B cell (primary cell): ENCODE measurements at regions not wholly inside any gene's neighbourhood (a gene's known extent, or its start where the extent isn't known, plus 50 kb on each side); places are given as distances from the start of the nearest gene placed in this dataset.

Experiments
- ATAC-seq: fragments of 200-7000 bp; cut with Tn5 transposase; one replicate; pipeline ENCODE4 v1.10.0; 2021; ENCODE audit warnings: low read depth, mild to moderate bottlenecking, moderate number of reproducible peaks, moderate library complexity
- CTCF ChIA-PET: fragments of 350-600 bp; sonication (Branson Sonifier 250); formaldehyde crosslinking; loops from one replicate; lab custom pipeline; 2021; ENCODE audit warnings: antibody characterized with exemption, inconsistent platforms; lab: Charles Lee
- POLR2A ChIA-PET: fragments of 350-600 bp; sonication (Branson Sonifier 250); formaldehyde crosslinking; loops from one replicate; lab custom pipeline; 2021; ENCODE audit warnings: antibody characterized with exemption; lab: Charles Lee
- DNase-seq: peaks from one replicate; pipeline ENCODE4 v3.0.0; 2013
- H2AFZ ChIP-seq: 2 replicates; pipeline ENCODE4 v1.6.1; 2012; ENCODE audit warnings: mild to moderate bottlenecking, low read depth, low read length; ENCODE audit not compliant: insufficient read depth, poor library complexity, severe bottlenecking
- H3K27ac ChIP-seq, 2 donors: 1 replicate in 1 of 2; 2 replicates in 1 of 2; pipeline ENCODE4 v1.5.1; 2012 to 2013; ENCODE audit warnings: low read length in 2 of 2, mild to moderate bottlenecking in 2 of 2, moderate library complexity in 1 of 2
- H3K27me3 ChIP-seq, 4 experiments: fragments of 200-600 bp in 1 of 4; sonication (generic) in 1 of 4; replicated peaks in 1 of 4; 1 replicate in 2 of 4; 2 replicates in 2 of 4; pipeline versions ENCODE4 v1.6.1 to v1.7.0; 2013 to 2016; ENCODE audit warnings: low read length in 3 of 4, mild to moderate bottlenecking in 2 of 4, mixed read lengths in 1 of 4, moderate library complexity in 1 of 4; ENCODE audit not compliant: insufficient read depth in 4 of 4, control insufficient read depth in 3 of 4; ENCODE audit errors: control extremely low read depth in 1 of 4
- H3K36me3 ChIP-seq, 2 experiments: replicated peaks in 1 of 2; 1 replicate in 1 of 2; 2 replicates in 1 of 2; pipeline versions ENCODE4 v1.6.1 to v1.7.1; 2013; ENCODE audit warnings: low read length in 1 of 2; ENCODE audit not compliant: insufficient read depth in 2 of 2, control insufficient read depth in 1 of 2; ENCODE audit errors: control extremely low read depth in 1 of 2, extremely low read depth in 1 of 2
- H3K4me1 ChIP-seq, 2 donors: fragments of 200-600 bp in 1 of 2; sonication (generic) in 1 of 2; 1 replicate in 1 of 2; 2 replicates in 1 of 2; pipeline versions ENCODE4 v1.5.1 to v1.6.1; 2013 to 2017; ENCODE audit warnings: low read length in 2 of 2; ENCODE audit not compliant: control insufficient read depth in 2 of 2, insufficient read depth in 2 of 2
- H3K4me2 ChIP-seq: replicated peaks from 2 replicates; pipeline ENCODE3; 2012; ENCODE audit warnings: mild to moderate bottlenecking, low read depth, low read length; ENCODE audit not compliant: poor library complexity, severe bottlenecking
- H3K4me3 ChIP-seq, 5 experiments: fragments of 200-600 bp in 1 of 5; sonication (generic) in 1 of 5; 1 replicate in 3 of 5; 2 replicates in 2 of 5; pipeline versions ENCODE4 v1.5.1 to v1.7.0; 2011 to 2016; ENCODE audit warnings: low read length in 4 of 5, mild to moderate bottlenecking in 4 of 5, low read depth in 2 of 5, control low read depth in 1 of 5, moderate library complexity in 1 of 5; ENCODE audit not compliant: insufficient read depth in 1 of 5; ENCODE audit errors: control extremely low read depth in 1 of 5, extremely low read depth in 1 of 5
- H3K79me2 ChIP-seq: fragments of 200-600 bp; sonication (generic); one replicate; pipeline ENCODE4 v1.6.0; 2016; ENCODE audit warnings: low read length; ENCODE audit not compliant: control insufficient read depth, insufficient read depth
- H3K9ac ChIP-seq: fragments of 200-600 bp; sonication (generic); 2 replicates; pipeline ENCODE4 v1.6.1; 2017; ENCODE audit warnings: mild to moderate bottlenecking, low read length, moderate library complexity
- H3K9me3 ChIP-seq, 3 donors: one replicate each; pipeline versions ENCODE4 v1.6.1 to v1.7.1; 2013; ENCODE audit warnings: low read length in 2 of 3; ENCODE audit not compliant: control insufficient read depth in 2 of 3, insufficient read depth in 1 of 3; ENCODE audit errors: control extremely low read depth in 1 of 3
- H4K20me1 ChIP-seq: 2 replicates; pipeline ENCODE4 v1.6.0; 2012; ENCODE audit warnings: mild to moderate bottlenecking, low read length; ENCODE audit not compliant: insufficient read depth, control insufficient read depth, poor library complexity, severe bottlenecking
- H3K27ac Mint-ChIP-seq: one replicate; pipeline ENCODE4 v1.8.0; 2021; ENCODE audit warnings: mixed read lengths
- H3K27me3 Mint-ChIP-seq: one replicate; pipeline ENCODE4 v1.8.0; 2021; ENCODE audit warnings: mixed read lengths
- H3K4me1 Mint-ChIP-seq: one replicate; pipeline ENCODE4 v1.8.0; 2021; ENCODE audit warnings: mixed read lengths
- H3K4me3 Mint-ChIP-seq: one replicate; pipeline ENCODE4 v1.8.0; 2021; ENCODE audit warnings: mixed read lengths
- H3K9me3 Mint-ChIP-seq: one replicate; pipeline ENCODE4 v1.8.0; 2022; ENCODE audit warnings: mixed read lengths; ENCODE audit not compliant: insufficient read depth
- EZH2 ChIP-seq: IDR thresholded peaks from 2 replicates; pipeline ENCODE4 v1.6.1; 2012; ENCODE audit warnings: borderline replicate concordance, low read depth, mild to moderate bottlenecking, moderate library complexity, low read length; ENCODE audit not compliant: insufficient read depth, poor library complexity, severe bottlenecking
- WGBS: methylation state at CpG from one replicate; pipeline ENCODE4 v1.1.5; 2013; ENCODE audit warnings: missing lambda C conversion rate; ENCODE audit not compliant: insufficient coverage; 5-methylcytosine and 5-hydroxymethylcytosine counted together
- intact Hi-C: fragments of 100-400 bp; cut with micrococcal nuclease; formaldehyde crosslinking; loops from one replicate; pipeline ENCODE4 v1.10.0; 2022
- TF ChIP-seq, protein P1 (sequence below): fragments of 200-600 bp; IDR thresholded peaks from one replicate; pipeline ENCODE4 v1.8.0; 2022; ENCODE audit warnings: antibody characterized with exemption, mild to moderate bottlenecking

DNA sequence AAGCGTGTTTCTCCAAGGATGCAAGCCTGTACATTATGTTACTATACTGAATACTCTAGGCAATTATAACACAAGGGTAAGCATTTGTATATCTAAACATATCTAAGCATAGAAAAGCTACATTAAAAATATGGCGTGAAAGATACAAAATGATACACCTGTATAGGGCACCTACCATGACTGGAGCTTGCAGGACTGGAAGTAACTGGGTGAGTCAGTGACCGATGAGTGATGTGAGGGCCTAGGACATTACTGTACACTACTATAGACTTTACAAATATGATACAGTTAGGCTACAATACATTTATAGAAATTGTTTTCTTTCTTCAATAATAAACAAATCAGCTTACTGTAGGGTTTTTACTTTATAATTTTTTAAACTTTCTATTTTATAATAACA lies 1127.2 kb upstream of the LRRN3 start:
- POLR2A ChIA-PET, result no interaction called here
- Histone ChIP-seq H3K79me2 (no peaks in the 10 kb centered on the region), H3K9ac (no peak overlapping the region), H3K27ac (no peak overlapping the region), H3K4me2 (no peak overlapping the region), H3K36me3 (no peaks in the 10 kb centered on the region), H3K4me1 (no peaks in the 10 kb centered on the region), H3K27me3 (no peaks in the 10 kb centered on the region), H3K4me3 (no peak overlapping the region), H3K9me3 (no peaks in the 10 kb centered on the region), H2AFZ (no peak overlapping the region), H4K20me1 (no peaks in the 10 kb centered on the region)
- WGBS, result no CpG with 5 or more reads among the region's 3 CpGs
- intact Hi-C loops, result no loop called here
- CTCF ChIA-PET, result interaction anchor here (1.0 kb wide), 1 partner anchor 28 kb away, joined by 3 read pairs; no protein-coding TSS in a partner anchor
- H3K27ac Mint-ChIP-seq, result no peak overlapping the region
- H3K4me3 Mint-ChIP-seq, result no peak overlapping the region
- peaks cover 10% of the 10 kb centered on the region for H3K9me3 Mint-ChIP-seq
- TF ChIP-seq, protein P1, sequence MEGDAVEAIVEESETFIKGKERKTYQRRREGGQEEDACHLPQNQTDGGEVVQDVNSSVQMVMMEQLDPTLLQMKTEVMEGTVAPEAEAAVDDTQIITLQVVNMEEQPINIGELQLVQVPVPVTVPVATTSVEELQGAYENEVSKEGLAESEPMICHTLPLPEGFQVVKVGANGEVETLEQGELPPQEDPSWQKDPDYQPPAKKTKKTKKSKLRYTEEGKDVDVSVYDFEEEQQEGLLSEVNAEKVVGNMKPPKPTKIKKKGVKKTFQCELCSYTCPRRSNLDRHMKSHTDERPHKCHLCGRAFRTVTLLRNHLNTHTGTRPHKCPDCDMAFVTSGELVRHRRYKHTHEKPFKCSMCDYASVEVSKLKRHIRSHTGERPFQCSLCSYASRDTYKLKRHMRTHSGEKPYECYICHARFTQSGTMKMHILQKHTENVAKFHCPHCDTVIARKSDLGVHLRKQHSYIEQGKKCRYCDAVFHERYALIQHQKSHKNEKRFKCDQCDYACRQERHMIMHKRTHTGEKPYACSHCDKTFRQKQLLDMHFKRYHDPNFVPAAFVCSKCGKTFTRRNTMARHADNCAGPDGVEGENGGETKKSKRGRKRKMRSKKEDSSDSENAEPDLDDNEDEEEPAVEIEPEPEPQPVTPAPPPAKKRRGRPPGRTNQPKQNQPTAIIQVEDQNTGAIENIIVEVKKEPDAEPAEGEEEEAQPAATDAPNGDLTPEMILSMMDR, result no peak
- no peak for TF ChIP-seq EZH2
- DNase-seq, result no peak
- H3K4me1 Mint-ChIP-seq, result no peaks in the 10 kb centered on the region
- no peaks in the 10 kb centered on the region for H3K27me3 Mint-ChIP-seq
- ATAC-seq, result no peak

DNA sequence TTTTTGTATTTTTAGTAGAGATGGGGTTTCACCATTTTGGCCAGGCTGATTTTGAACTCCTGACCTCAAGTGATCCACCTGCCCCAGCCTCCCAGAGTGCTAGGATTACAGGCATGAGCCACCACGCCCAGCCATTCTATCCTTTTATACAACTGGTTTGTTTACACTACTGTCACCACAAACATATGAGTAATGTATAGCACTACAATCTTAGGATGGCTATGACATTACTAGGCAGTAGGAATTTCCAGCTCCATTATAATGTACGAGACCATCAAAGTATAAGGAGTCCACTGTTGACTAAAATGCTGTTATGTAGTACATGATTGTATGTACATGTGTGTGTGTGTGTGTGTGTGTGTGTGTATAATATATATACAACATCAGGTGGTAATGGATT lies 1126.1 kb upstream of the LRRN3 start:
- ATAC-seq (no peak), DNase-seq (no peak)
- H3K27me3 ChIP-seq, result no peaks in the 10 kb centered on the region
- Mint-ChIP-seq H3K27ac (no peak overlapping the region), H3K9me3 (peaks cover 4% of the 10 kb centered on the region), H3K4me1 (no peaks in the 10 kb centered on the region), H3K27me3 (no peaks in the 10 kb centered on the region), H3K4me3 (no peak overlapping the region)
- ChIA-PET POLR2A (no interaction called here), CTCF (no interaction called here)
- H2AFZ ChIP-seq, result no peak overlapping the region
- no peak for TF ChIP-seq EZH2
- TF ChIP-seq, protein P1, result no peak
- no peak overlapping the region for H3K9ac ChIP-seq
- no CpG with 5 or more reads among the region's 2 CpGs for WGBS
- no peaks in the 10 kb centered on the region for H4K20me1 ChIP-seq
- H3K4me1 ChIP-seq, result no peaks in the 10 kb centered on the region
- H3K36me3 ChIP-seq, result no peaks in the 10 kb centered on the region
- H3K9me3 ChIP-seq, result no peaks in the 10 kb centered on the region
- H3K27ac ChIP-seq, result no peak overlapping the region
- H3K4me3 ChIP-seq, result no peak overlapping the region
- intact Hi-C loops, result no loop called here
- no peaks in the 10 kb centered on the region for H3K79me2 ChIP-seq
- H3K4me2 ChIP-seq, result no peak overlapping the region
